Liver (tissue), 2 donors: ENCODE measurements at regions not wholly inside any gene's neighbourhood (a gene's known extent, or its start where the extent isn't known, plus 50 kb on each side); places are given as distances from the start of the nearest gene placed in this dataset.

Experiments
- RAD21 ChIP-seq, 2 donors: IDR thresholded peaks; 2 replicates each; pipeline ENCODE4 v1.6.1; 2016; ENCODE audit warnings: antibody characterized with exemption in 2 of 2, mild to moderate bottlenecking in 2 of 2
- TF ChIP-seq, protein P1 (sequence below): IDR thresholded peaks from 2 replicates; pipeline ENCODE4 v1.6.1; 2016; ENCODE audit warnings: antibody characterized with exemption, mild to moderate bottlenecking
- donor health status: healthy.

- no peak for TF ChIP-seq RAD21 (IDR thresholded peaks at IDR 0.05)
- TF ChIP-seq, protein P1, sequence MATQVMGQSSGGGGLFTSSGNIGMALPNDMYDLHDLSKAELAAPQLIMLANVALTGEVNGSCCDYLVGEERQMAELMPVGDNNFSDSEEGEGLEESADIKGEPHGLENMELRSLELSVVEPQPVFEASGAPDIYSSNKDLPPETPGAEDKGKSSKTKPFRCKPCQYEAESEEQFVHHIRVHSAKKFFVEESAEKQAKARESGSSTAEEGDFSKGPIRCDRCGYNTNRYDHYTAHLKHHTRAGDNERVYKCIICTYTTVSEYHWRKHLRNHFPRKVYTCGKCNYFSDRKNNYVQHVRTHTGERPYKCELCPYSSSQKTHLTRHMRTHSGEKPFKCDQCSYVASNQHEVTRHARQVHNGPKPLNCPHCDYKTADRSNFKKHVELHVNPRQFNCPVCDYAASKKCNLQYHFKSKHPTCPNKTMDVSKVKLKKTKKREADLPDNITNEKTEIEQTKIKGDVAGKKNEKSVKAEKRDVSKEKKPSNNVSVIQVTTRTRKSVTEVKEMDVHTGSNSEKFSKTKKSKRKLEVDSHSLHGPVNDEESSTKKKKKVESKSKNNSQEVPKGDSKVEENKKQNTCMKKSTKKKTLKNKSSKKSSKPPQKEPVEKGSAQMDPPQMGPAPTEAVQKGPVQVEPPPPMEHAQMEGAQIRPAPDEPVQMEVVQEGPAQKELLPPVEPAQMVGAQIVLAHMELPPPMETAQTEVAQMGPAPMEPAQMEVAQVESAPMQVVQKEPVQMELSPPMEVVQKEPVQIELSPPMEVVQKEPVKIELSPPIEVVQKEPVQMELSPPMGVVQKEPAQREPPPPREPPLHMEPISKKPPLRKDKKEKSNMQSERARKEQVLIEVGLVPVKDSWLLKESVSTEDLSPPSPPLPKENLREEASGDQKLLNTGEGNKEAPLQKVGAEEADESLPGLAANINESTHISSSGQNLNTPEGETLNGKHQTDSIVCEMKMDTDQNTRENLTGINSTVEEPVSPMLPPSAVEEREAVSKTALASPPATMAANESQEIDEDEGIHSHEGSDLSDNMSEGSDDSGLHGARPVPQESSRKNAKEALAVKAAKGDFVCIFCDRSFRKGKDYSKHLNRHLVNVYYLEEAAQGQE: no peak
These were observed 51.0 kb upstream of the SH3GL3 start for GRCh38 chr15:83396101-83396500.
